Coronary artery (tissue), 2 donors: ENCODE measurements at regions not wholly inside any gene's neighbourhood (a gene's known extent, or its start where the extent isn't known, plus 50 kb on each side); places are given as distances from the start of the nearest gene placed in this dataset.
"Not testable (repeated sequence)": the region's sequence is repeated elsewhere in the genome, so short reads cannot be mapped to it uniquely, and the experiment has no call there.

ENCODE experiments used
- DNase-seq: peaks from one replicate; pipeline ENCODE4 v3.0.0-alpha.2; 2017; ENCODE audit warnings: low spot score
- H3K27ac ChIP-seq, 2 donors: fragments of 200-600 bp; sonication (generic); one replicate each; pipeline ENCODE4 v1.5.1; 2016 to 2019
- H3K4me3 ChIP-seq: fragments of 200-600 bp; sonication (generic); 2 replicates; pipeline ENCODE4 v1.5.1; 2016; ENCODE audit warnings: mild to moderate bottlenecking, moderate library complexity
- CTCF ChIP-seq: fragments of 200-600 bp; sonication (generic); IDR thresholded peaks from one replicate; pipeline ENCODE4 v1.5.1; 2019; ENCODE audit warnings: antibody characterized with exemption

DNA sequence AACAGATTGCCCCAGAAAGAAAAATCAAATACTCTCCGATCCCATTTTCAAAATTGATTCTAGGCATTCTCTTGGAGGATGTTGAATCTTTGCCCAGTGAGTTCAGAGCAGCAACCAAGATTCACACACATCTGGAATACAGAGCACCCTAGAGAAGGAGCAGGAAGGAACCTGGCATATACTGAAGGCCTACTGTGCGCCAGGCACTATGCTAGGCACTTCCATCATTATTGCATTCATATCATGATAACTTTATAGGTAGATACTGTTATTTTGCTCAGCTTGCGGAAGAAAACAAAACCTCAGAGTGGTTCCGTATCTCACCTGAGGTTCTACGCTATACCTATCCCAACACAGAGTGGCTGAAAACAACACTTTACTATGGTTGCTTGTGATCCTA lies 160.3 kb upstream of the SERTAD2 start:
- no peak for TF ChIP-seq CTCF
- DNase-seq: no peak
- no peak overlapping the region for H3K27ac ChIP-seq
- H3K4me3 ChIP-seq: no peak overlapping the region

DNA sequence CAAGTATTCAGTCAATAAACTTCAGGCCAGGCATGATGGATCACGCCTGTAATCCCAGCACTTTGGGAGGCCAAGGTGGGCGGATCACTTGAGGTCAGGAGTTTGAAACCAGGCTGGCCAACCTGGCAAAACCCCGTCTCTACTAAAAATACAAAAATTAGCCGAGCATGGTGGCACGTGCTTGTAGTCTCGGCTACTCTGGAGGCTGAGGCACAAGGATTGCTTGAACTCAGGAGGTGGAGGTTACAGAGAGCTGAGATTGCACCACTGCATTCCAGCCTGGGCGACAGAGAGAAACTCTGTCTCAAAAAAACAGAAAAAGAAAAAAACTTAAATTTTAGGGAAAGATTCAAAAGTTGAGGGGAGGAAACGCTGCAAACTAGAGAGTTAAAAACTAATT lies 162.8 kb upstream of the SERTAD2 start:
- not testable (repeated sequence) for H3K27ac ChIP-seq, H3K4me3 ChIP-seq, DNase-seq

DNA sequence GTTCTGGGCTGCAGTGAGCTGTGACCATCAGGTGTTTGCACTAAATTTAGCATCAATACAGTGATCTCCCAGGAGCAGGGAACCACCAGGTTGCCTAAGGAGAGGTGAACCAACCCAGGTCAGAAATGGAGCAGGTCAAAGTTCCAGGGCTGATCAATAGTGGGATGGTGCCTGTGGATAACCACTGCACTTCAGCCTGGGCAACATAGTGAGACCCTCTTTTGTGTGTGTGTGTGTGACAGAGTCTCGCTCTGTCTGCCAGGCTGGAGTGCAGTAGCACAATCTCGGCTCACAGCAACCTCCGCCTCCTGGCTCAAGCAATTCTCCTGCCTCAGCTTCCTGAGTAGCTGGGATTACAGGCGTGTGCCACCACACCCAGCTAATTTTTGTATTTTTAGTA lies 163.7 kb upstream of the SERTAD2 start:
- DNase-seq: no peak
- Histone ChIP-seq H3K4me3 (no peak overlapping the region), H3K27ac (no peak overlapping the region)
- TF ChIP-seq CTCF: no peak

- no peak overlapping the region for H3K27ac ChIP-seq
- H3K4me3 ChIP-seq: no peak overlapping the region
- DNase-seq: no peak
- no peak for TF ChIP-seq CTCF
Measured at GRCh38 chr2:64818664-64819060, 164.9 kb upstream of the SERTAD2 start.

- Histone ChIP-seq H3K4me3 (no peak overlapping the region), H3K27ac (peak overlapping the region in 1 of 2 donors; percentile 58)
- no peak for DNase-seq
- no peak for TF ChIP-seq CTCF
Measured at GRCh38 chr2:64819361-64819760, 165.6 kb upstream of the SERTAD2 start.

- Histone ChIP-seq H3K4me3 (no peak overlapping the region), H3K27ac (peak overlapping the region in 1 of 2 donors; percentile 58)
- no peak for DNase-seq
- TF ChIP-seq CTCF: no peak
Measured at GRCh38 chr2:64819774-64820688, 166.3 kb upstream of the SERTAD2 start.

DNA sequence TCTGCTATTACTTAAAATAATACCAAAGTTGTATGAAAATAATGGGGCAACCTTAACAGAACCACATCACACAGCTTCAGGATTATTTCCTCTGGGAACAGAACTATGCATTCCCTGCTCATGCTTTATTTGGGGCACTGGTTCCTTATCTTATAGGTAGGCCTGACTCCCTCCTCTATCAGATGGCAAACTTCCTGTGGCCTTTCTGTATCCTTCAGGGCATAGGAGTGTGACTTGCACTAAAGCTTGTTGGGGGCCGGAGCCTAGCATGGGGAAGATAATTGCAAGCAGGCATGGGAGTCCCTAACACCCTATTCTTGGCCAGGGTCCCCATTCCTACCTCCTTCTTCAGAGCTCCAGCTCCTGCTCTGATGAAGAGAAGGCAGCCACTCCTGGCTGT lies 167.2 kb upstream of the SERTAD2 start:
- Histone ChIP-seq H3K27ac (no peak overlapping the region), H3K4me3 (no peak overlapping the region)
- no peak for TF ChIP-seq CTCF
- no peak for DNase-seq
